ENCODE measurements at regions not wholly inside any gene's neighbourhood (a gene's known extent, or its start where the extent isn't known, plus 50 kb on each side); places are given as distances from the start of the nearest gene placed in this dataset.

DNA sequence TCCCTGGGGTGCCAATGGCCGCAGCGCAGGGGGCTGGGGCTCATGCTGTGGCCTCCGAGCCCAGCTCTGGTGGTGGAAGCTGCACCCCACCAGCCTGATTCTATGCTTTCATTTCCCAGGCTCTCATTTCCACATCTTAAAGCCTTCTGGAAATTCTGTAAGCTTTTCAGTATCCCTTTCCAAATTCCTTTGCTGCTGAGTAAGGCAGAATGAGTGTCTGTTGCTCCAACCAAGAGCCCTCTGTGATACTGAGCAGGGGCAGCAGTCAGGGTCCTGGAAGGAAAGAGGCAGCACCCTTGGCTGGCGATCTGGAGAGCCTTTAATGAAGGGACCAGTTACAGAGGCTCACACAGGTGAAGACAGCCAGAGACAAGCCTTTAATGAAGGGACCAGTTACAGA is 79.5 kb upstream of the FOXF1 start:
- TF ChIP-seq FOXM1 (IDR thresholded peaks at IDR 0.05; ENCODE audit: borderline replicate concordance, low read depth), result no peak
- TF ChIP-seq CEBPB (IDR thresholded peaks at IDR 0.05), result no peak
- TF ChIP-seq, protein P1, sequence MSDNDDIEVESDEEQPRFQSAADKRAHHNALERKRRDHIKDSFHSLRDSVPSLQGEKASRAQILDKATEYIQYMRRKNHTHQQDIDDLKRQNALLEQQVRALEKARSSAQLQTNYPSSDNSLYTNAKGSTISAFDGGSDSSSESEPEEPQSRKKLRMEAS (IDR thresholded peaks at IDR 0.05), result no peak
- TF ChIP-seq USF1 (IDR thresholded peaks at IDR 0.05), result no peak
- no peak for TF ChIP-seq TEAD4 (IDR thresholded peaks at IDR 0.05)
- TF ChIP-seq, protein P2, sequence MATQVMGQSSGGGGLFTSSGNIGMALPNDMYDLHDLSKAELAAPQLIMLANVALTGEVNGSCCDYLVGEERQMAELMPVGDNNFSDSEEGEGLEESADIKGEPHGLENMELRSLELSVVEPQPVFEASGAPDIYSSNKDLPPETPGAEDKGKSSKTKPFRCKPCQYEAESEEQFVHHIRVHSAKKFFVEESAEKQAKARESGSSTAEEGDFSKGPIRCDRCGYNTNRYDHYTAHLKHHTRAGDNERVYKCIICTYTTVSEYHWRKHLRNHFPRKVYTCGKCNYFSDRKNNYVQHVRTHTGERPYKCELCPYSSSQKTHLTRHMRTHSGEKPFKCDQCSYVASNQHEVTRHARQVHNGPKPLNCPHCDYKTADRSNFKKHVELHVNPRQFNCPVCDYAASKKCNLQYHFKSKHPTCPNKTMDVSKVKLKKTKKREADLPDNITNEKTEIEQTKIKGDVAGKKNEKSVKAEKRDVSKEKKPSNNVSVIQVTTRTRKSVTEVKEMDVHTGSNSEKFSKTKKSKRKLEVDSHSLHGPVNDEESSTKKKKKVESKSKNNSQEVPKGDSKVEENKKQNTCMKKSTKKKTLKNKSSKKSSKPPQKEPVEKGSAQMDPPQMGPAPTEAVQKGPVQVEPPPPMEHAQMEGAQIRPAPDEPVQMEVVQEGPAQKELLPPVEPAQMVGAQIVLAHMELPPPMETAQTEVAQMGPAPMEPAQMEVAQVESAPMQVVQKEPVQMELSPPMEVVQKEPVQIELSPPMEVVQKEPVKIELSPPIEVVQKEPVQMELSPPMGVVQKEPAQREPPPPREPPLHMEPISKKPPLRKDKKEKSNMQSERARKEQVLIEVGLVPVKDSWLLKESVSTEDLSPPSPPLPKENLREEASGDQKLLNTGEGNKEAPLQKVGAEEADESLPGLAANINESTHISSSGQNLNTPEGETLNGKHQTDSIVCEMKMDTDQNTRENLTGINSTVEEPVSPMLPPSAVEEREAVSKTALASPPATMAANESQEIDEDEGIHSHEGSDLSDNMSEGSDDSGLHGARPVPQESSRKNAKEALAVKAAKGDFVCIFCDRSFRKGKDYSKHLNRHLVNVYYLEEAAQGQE (IDR thresholded peaks at IDR 0.05; ENCODE audit: low read depth), result no peak
- TF ChIP-seq TAF1 (IDR thresholded peaks at IDR 0.05; ENCODE audit: low read depth), result no peak
- TF ChIP-seq CREB1 (IDR thresholded peaks at IDR 0.05; ENCODE audit: low read depth), result no peak
- no peak for TF ChIP-seq NFIC (IDR thresholded peaks at IDR 0.05)
- no peak for TF ChIP-seq YY1 (IDR thresholded peaks at IDR 0.05; ENCODE audit: low read depth)
- TF ChIP-seq RAD21 (IDR thresholded peaks at IDR 0.05; ENCODE audit: low read depth), result no peak
- no peak for TF ChIP-seq TCF12 (IDR thresholded peaks at IDR 0.05; ENCODE audit: low read depth)
- no peak for TF ChIP-seq EP300 (IDR thresholded peaks at IDR 0.05; ENCODE audit: borderline replicate concordance)
- no peak for TF ChIP-seq ZBTB7A (IDR thresholded peaks at IDR 0.05; ENCODE audit: low read depth)
- no peak for TF ChIP-seq EGR1 (IDR thresholded peaks at IDR 0.05)

DNA sequence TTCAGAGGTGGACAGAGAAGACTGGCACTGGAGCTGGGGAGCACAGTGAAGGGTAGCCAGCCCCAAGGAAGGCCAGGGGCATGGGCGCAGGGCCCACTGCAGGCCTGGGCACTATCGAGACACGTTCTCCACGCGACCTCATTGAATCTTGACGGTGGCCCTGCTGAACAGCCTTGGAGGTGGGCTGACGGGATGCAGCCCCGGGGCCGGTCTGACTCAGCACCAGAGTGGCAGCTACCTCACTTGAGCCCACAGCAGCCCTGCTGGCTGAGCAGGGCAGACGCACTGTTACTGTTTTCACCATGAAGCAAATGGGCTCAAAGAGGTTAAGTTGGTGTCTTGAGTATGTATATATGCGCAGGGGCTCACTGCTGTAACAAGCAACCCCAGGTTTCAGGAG is 78.8 kb upstream of the FOXF1 start:
- TF ChIP-seq RAD21 (IDR thresholded peaks at IDR 0.05; ENCODE audit: low read depth), result no peak
- no peak for TF ChIP-seq CREB1 (IDR thresholded peaks at IDR 0.05; ENCODE audit: low read depth)
- no peak for TF ChIP-seq YY1 (IDR thresholded peaks at IDR 0.05; ENCODE audit: low read depth)
- no peak for TF ChIP-seq EP300 (IDR thresholded peaks at IDR 0.05; ENCODE audit: borderline replicate concordance)
- no peak for TF ChIP-seq FOXM1 (IDR thresholded peaks at IDR 0.05; ENCODE audit: borderline replicate concordance, low read depth)
- TF ChIP-seq ZBTB7A (IDR thresholded peaks at IDR 0.05; ENCODE audit: low read depth), result no peak
- no peak for TF ChIP-seq TCF12 (IDR thresholded peaks at IDR 0.05; ENCODE audit: low read depth)
- no peak for TF ChIP-seq TAF1 (IDR thresholded peaks at IDR 0.05; ENCODE audit: low read depth)
- TF ChIP-seq, protein P1 (IDR thresholded peaks at IDR 0.05), result no peak
- TF ChIP-seq, protein P2 (IDR thresholded peaks at IDR 0.05; ENCODE audit: low read depth), result no peak
- no peak for TF ChIP-seq EGR1 (IDR thresholded peaks at IDR 0.05)
- no peak for TF ChIP-seq CEBPB (IDR thresholded peaks at IDR 0.05)
- TF ChIP-seq USF1 (IDR thresholded peaks at IDR 0.05), result no peak
- no peak for TF ChIP-seq TEAD4 (IDR thresholded peaks at IDR 0.05)
- no peak for TF ChIP-seq NFIC (IDR thresholded peaks at IDR 0.05)

GRCh38 chr16:86432048-86432447 is 78.3 kb upstream of the FOXF1 start:
- TF ChIP-seq CREB1 (IDR thresholded peaks at IDR 0.05; ENCODE audit: low read depth) (no peak), TCF12 (IDR thresholded peaks at IDR 0.05; ENCODE audit: low read depth) (no peak), NFIC (IDR thresholded peaks at IDR 0.05) (no peak), EP300 (IDR thresholded peaks at IDR 0.05; ENCODE audit: borderline replicate concordance) (no peak), USF1 (IDR thresholded peaks at IDR 0.05) (no peak), YY1 (IDR thresholded peaks at IDR 0.05; ENCODE audit: low read depth) (no peak), TAF1 (IDR thresholded peaks at IDR 0.05; ENCODE audit: low read depth) (no peak), CEBPB (IDR thresholded peaks at IDR 0.05) (no peak), FOXM1 (IDR thresholded peaks at IDR 0.05; ENCODE audit: borderline replicate concordance, low read depth) (no peak), RAD21 (IDR thresholded peaks at IDR 0.05; ENCODE audit: low read depth) (no peak), EGR1 (IDR thresholded peaks at IDR 0.05) (no peak), ZBTB7A (IDR thresholded peaks at IDR 0.05; ENCODE audit: low read depth) (no peak)

- TF ChIP-seq EP300 (IDR thresholded peaks at IDR 0.05; ENCODE audit: borderline replicate concordance) (no peak), TCF12 (IDR thresholded peaks at IDR 0.05; ENCODE audit: low read depth) (no peak), RAD21 (IDR thresholded peaks at IDR 0.05; ENCODE audit: low read depth) (no peak), CREB1 (IDR thresholded peaks at IDR 0.05; ENCODE audit: low read depth) (no peak), CEBPB (IDR thresholded peaks at IDR 0.05) (no peak), ZBTB7A (IDR thresholded peaks at IDR 0.05; ENCODE audit: low read depth) (no peak), FOXM1 (IDR thresholded peaks at IDR 0.05; ENCODE audit: borderline replicate concordance, low read depth) (no peak), YY1 (IDR thresholded peaks at IDR 0.05; ENCODE audit: low read depth) (no peak), TAF1 (IDR thresholded peaks at IDR 0.05; ENCODE audit: low read depth) (no peak)
- TF ChIP-seq, protein P1 (IDR thresholded peaks at IDR 0.05), result no peak
Observed at GRCh38 chr16:86432691-86433090, 77.6 kb upstream of the FOXF1 start.

Measured in Ishikawa (cell line).